Pancreas (tissue), 10 donors: ENCODE measurements at regions not wholly inside any gene's neighbourhood (a gene's known extent, or its start where the extent isn't known, plus 50 kb on each side); places are given as distances from the start of the nearest gene placed in this dataset.

ENCODE experiments used
- ATAC-seq, 4 donors: fragments of 200-7000 bp; cut with Tn5 transposase; one replicate each; pipeline versions ENCODE4 v1.8.0 to v1.9.1; 2020; ENCODE audit warnings: mild to moderate bottlenecking in 4 of 4, moderate library complexity in 4 of 4
- DNase-seq, 6 donors: peaks; one replicate each; pipeline ENCODE4 v3.0.0-alpha.2; 2020
- FAIRE-seq: peaks from 2 replicates; lab custom pipeline; 2012; peaks lifted over from hg19 to GRCh38; lab: Jason Lieb, UNC
- H3K27ac ChIP-seq, 4 donors: fragments of 200-600 bp; sonication (generic); 1 replicate in 3 of 4; 2 replicates in 1 of 4; pipeline versions ENCODE4 v1.5.0 to v1.8.0; 2020
- H3K27me3 ChIP-seq, 4 donors: fragments of 200-600 bp; one replicate each; pipeline ENCODE4 v1.8.0; 2021
- H3K36me3 ChIP-seq, 3 donors: fragments of 200-600 bp; sonication (generic) in 1 of 3; one replicate each; pipeline versions ENCODE4 v1.5.0 to v1.8.0; 2020 to 2021
- H3K4me1 ChIP-seq, 3 donors: fragments of 200-600 bp; one replicate each; pipeline ENCODE4 v1.8.0; 2021
- H3K4me3 ChIP-seq, 4 donors: fragments of 200-600 bp; sonication (generic) in 2 of 4; one replicate each; pipeline versions ENCODE4 v1.5.0 to v1.8.0; 2020 to 2021
- H3K9me3 ChIP-seq, 4 donors: fragments of 200-600 bp; one replicate each; pipeline ENCODE4 v1.8.0; 2021
- WGBS, 2 donors: extraction: QIAGEN DNeasy Blood & Tissue Kit; methylation state at CpG; one replicate each; pipeline ENCODE4 v1.1.7; 2013; 5-methylcytosine and 5-hydroxymethylcytosine counted together
- intact Hi-C, 3 donors: fragments of 100-400 bp; cut with DNase I; formaldehyde crosslinking; loops; one replicate each; pipeline versions ENCODE4 v1.11.1 to v1.14.2; 2022
- TF ChIP-seq, protein P1 (sequence below), 4 donors: fragments of 200-600 bp; sonication (generic) in 3 of 4; IDR thresholded peaks; one replicate each; pipeline versions ENCODE4 v1.5.0 to v1.8.0; 2021; ENCODE audit warnings: antibody characterized with exemption in 4 of 4
- donor health status: healthy with polysubstance abuse.
- donor health status: DM: no; HTN: no; CAD: no; lungs with moderate emphysema.
- donor health status: DM: no; HTN: no; CAD: no.
- donor health status: control.
- donor health status: control.
- donor health status: Bipolar disorder and iron deficiency.
- donor health status: DM: yes; HTN: yes; CAD: no.
- donor health status: DM: no; HTN: no; CAD: no.
- donor health status: DM: no; HTN: no; CAD: no.
- donor health status: DM: yes; HTN: yes; CAD: no.

GRCh38 chr15:88980498-88980897 is 67.3 kb upstream of the MFGE8 start:
- ATAC-seq: no peak
- Histone ChIP-seq H3K27me3 (no peaks in the 10 kb centered on the region), H3K4me3 (no peak overlapping the region), H3K36me3 (no peaks in the 10 kb centered on the region), H3K27ac (no peak overlapping the region), H3K9me3 (no peaks in the 10 kb centered on the region), H3K4me1 (no peaks in the 10 kb centered on the region)
- no peak for DNase-seq
- TF ChIP-seq, protein P1, sequence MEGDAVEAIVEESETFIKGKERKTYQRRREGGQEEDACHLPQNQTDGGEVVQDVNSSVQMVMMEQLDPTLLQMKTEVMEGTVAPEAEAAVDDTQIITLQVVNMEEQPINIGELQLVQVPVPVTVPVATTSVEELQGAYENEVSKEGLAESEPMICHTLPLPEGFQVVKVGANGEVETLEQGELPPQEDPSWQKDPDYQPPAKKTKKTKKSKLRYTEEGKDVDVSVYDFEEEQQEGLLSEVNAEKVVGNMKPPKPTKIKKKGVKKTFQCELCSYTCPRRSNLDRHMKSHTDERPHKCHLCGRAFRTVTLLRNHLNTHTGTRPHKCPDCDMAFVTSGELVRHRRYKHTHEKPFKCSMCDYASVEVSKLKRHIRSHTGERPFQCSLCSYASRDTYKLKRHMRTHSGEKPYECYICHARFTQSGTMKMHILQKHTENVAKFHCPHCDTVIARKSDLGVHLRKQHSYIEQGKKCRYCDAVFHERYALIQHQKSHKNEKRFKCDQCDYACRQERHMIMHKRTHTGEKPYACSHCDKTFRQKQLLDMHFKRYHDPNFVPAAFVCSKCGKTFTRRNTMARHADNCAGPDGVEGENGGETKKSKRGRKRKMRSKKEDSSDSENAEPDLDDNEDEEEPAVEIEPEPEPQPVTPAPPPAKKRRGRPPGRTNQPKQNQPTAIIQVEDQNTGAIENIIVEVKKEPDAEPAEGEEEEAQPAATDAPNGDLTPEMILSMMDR (IDR thresholded peaks at IDR 0.05): no peak
- FAIRE-seq: no peak
- intact Hi-C loops: no loop called here
- 83 to 88% methylated on average over 4 of the region's 4 CpGs for WGBS, 2 donors

DNA sequence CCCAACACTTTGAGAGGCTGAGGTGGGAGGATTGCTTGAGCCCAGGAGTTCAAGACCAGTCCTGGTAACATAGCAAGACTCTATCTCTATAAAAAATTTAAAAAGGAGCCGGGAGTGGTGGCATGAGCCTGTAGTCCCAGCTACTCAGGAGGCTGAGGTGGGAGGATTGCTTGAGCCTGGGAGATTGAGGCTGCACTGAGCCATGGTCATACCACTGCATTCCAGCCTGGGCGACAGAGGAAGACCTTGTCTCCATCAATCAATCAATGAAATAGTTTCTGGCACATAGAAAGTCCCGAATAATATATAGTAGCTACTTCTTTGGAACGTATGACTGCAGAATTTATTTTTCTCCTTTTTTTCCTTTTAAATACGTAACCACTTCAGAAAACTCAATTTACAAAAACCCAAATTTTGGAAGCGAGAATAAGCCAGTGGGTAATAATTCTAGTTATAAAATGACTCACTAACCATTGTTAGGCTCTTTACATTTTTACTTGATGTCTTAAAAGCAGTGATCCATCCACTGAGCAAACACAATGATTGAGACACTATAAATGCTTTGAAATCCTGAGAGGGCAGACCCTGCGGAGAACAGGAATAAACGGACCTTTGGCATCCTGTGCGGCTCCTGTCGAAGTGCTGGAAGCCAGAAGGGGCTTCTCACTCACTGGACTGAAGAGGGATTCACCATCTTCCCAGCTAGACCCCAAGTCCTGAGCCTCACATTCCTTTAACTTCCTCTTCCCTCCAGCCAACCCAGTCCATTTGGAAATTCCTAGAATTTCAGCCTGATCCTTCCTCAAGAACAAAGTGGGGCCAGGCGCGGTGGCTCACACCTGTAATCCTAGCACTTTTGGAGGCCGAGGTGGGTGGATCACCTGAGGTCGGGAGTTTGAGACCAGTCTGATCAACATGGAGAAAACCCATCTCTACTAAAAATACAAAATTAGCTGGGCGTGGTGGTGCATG is 68.4 kb upstream of the MFGE8 start:
- H3K4me1 ChIP-seq: no peaks in the 10 kb centered on the region
- intact Hi-C loops: no loop called here
- no peak for DNase-seq
- ATAC-seq: no peak
- H3K36me3 ChIP-seq: no peaks in the 10 kb centered on the region
- H3K4me3 ChIP-seq: no peak overlapping the region
- TF ChIP-seq, protein P1 (IDR thresholded peaks at IDR 0.05): no peak
- H3K27ac ChIP-seq: no peak overlapping the region
- 68 to 73% methylated on average over 15 of the region's 15 CpGs for WGBS, 2 donors
- FAIRE-seq: no peak
- no peaks in the 10 kb centered on the region for H3K9me3 ChIP-seq
- no peaks in the 10 kb centered on the region for H3K27me3 ChIP-seq

- peak in 3 of 6 donors; percentile 5 to 30 (median 16) for DNase-seq
- H3K27me3 ChIP-seq: no peaks in the 10 kb centered on the region
- H3K9me3 ChIP-seq: no peaks in the 10 kb centered on the region
- no peaks in the 10 kb centered on the region for H3K36me3 ChIP-seq
- 60 to 73% methylated on average over 7 of the region's 7 CpGs for WGBS, 2 donors
- H3K4me1 ChIP-seq: no peaks in the 10 kb centered on the region
- H3K4me3 ChIP-seq: no peak overlapping the region
- intact Hi-C loops: no loop called here
- no peak for FAIRE-seq
- peak in 3 of 4 donors; percentile 25 to 60 (median 46) for ATAC-seq
- TF ChIP-seq, protein P1 (IDR thresholded peaks at IDR 0.05): no peak
- no peak overlapping the region for H3K27ac ChIP-seq
Observed at GRCh38 chr15:88982304-88982945, 69.2 kb upstream of the MFGE8 start.

- Histone ChIP-seq H3K4me3 (no peak overlapping the region), H3K27ac (no peak overlapping the region), H3K9me3 (no peaks in the 10 kb centered on the region), H3K27me3 (no peaks in the 10 kb centered on the region), H3K36me3 (no peaks in the 10 kb centered on the region), H3K4me1 (no peaks in the 10 kb centered on the region)
- no peak for DNase-seq
- ATAC-seq: no peak
- WGBS, 2 donors: 94 to 96% methylated on average over 2 of the region's 2 CpGs
- intact Hi-C loops: no loop called here
- no peak for FAIRE-seq
- TF ChIP-seq, protein P1 (IDR thresholded peaks at IDR 0.05): no peak
Observed at GRCh38 chr15:88982946-88983342, 69.8 kb upstream of the MFGE8 start.
